Activated naive CD4-positive, alpha-beta T cell treated with anti-CD3 and anti-CD28 coated beads, Interleukin-2, amount 50 U/mL, for 16 hours (primary cell): ENCODE measurements at regions not wholly inside any gene's neighbourhood (a gene's known extent, or its start where the extent isn't known, plus 50 kb on each side); places are given as distances from the start of the nearest gene placed in this dataset.

Experiments used
- DNase-seq: peaks from one replicate; pipeline ENCODE4 v3.0.0-alpha.2; 2020

GRCh38 chr9:81480828-81481604 lies 208.3 kb downstream of the TLE1 start:
- no peak for DNase-seq

- DNase-seq: no peak
These were observed 209.8 kb downstream of the TLE1 start for GRCh38 chr9:81479573-81479972.

GRCh38 chr9:81477669-81478068 lies 211.7 kb downstream of the TLE1 start:
- DNase-seq: no peak

DNA sequence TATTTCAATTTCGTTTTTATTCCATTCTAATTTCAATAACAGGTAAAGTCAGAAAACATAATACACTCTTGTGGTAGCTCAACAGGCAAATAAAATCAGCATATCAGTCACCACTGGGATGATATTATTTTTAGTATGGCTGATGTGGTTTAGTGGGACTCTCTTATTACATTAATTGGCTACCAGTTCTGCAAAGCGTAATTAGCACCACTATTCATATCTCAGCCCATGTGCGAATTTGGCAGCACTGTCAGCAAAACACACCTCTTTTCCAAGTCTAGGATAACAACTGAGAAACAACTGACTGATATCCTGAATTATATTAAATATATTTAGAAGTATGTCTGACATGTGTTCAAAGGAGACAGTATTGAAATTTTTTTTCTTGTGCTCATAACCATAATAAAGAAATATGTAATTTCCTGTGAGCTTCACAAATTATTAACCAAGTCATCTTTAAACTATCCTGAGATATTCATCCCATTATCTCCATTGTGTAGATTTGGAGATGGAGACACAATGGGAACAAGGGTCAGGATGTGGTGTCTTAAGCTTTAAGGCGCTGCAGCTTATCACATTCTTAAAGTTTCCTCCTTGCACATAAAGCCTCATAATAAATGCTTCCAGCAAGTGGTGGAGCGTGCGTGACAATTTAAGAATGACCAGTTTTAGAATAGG lies 212.4 kb downstream of the TLE1 start:
- DNase-seq: no peak

DNA sequence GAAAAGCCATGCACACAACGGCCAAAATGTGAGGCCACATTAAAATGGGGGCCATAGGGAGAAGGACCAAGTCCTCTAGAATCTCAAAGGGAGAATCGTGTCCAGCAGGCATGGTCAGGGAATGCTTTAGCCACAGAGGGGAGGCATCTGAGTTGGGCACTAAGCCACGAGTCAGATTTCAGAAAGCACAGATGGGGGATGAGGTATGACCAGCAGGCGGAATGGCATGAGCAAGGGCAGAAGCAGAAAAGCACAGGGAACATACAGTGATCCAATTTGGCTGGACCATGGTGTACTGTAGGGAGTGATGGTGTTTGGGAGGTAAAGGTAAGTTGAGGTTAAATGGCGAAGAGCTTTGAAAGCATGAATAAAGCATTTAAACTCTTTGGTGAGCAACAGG lies 214.6 kb downstream of the TLE1 start:
- no peak for DNase-seq

GRCh38 chr9:81474125-81474524 lies 215.2 kb downstream of the TLE1 start:
- no peak for DNase-seq

- DNase-seq: no peak
These were observed 215.6 kb downstream of the TLE1 start for GRCh38 chr9:81473708-81474107.

GRCh38 chr9:81473206-81473605 lies 216.1 kb downstream of the TLE1 start:
- no peak for DNase-seq

DNA sequence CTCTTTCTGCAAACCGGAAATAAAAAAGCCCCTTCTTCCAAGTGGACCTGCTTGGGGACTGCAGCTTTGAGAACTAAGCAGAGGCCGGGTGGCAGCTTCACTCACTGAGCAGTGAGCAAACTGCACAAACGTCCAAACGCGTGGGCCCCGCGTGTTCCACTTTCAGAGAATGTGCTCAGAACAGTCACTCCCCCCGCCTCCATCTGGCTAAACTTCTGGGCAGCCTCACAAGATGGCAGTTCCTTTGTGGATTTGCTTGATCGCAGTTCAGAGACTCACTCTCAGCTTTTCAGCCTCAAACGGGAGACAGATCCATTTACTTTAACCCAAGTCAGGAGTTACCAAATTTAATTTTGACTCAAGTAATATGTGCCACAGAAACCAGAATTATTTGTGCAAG lies 216.6 kb downstream of the TLE1 start:
- no peak for DNase-seq

- no peak for DNase-seq
These were observed 218.5 kb downstream of the TLE1 start for GRCh38 chr9:81470864-81471263.

DNA sequence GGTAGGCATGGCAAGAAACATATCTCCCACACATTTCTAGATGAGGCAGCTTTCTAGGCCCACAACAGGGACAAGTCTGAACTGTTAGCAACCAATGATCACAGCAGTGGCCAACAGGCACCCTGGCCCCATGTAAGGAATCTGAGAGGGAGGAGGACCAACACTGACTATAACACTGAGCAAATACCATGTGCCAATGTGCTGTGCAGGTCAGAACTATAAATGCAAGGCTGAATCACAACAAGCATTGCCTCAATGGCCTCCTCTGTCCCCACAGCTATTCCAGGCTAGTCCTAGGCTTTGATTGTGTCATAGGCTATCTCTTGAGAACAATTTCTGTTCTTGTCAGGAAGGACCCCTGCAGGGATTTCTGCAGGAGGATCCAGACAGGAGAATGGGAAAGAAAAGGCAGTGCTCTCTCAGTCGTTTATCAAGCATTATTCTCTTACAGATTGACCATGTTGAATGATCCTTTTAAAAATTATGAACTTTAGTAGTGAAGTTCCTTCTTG lies 221.2 kb downstream of the TLE1 start:
- no peak for DNase-seq

- DNase-seq: no peak
These were observed 222.4 kb downstream of the TLE1 start for GRCh38 chr9:81466981-81467380.

- DNase-seq: no peak
These were observed 223.8 kb downstream of the TLE1 start for GRCh38 chr9:81465468-81466011.

GRCh38 chr9:81462801-81463200 lies 226.5 kb downstream of the TLE1 start:
- DNase-seq: no peak

GRCh38 chr9:81461196-81461595 lies 228.2 kb downstream of the TLE1 start:
- no peak for DNase-seq

DNA sequence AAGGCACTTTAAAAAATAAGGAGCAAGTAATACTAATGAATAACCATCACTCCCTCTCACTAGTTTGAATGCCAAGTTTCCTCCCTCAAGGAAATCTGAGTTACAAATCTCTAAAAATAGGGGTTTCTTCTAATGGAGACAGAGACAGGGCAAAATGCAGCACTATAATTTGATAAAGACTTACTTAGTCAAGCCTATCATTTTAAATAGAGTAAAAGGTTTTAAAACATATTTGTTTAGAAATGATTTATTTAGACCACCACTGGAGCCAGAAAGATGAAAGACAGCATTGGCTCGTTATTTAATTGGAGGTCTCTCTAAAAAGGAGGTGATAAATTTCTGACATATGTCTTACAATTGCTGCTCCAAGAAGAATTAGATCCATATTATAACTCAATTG lies 228.7 kb downstream of the TLE1 start:
- no peak for DNase-seq

DNA sequence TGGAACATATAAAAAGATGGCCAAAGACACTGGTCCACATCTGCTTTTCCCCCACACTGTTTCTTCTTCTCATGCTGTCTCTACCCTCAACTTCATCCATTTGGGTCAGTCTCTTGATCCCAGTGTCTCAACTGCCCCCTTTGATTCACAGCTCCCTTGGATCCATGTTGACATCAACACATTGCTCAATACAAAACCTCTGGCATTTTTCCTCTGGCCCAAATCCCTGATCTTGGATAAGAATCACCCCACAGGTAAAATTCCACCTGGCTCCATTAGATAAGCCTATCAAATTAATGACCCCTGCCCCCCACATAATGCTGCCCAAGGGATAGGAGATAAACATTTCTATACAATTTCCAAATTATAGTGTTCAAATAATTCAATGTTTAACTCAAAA lies 229.8 kb downstream of the TLE1 start:
- DNase-seq: no peak

- DNase-seq: no peak
These were observed 232.8 kb downstream of the TLE1 start for GRCh38 chr9:81456431-81457006.

GRCh38 chr9:81455462-81456219 lies 233.7 kb downstream of the TLE1 start:
- no peak for DNase-seq

DNA sequence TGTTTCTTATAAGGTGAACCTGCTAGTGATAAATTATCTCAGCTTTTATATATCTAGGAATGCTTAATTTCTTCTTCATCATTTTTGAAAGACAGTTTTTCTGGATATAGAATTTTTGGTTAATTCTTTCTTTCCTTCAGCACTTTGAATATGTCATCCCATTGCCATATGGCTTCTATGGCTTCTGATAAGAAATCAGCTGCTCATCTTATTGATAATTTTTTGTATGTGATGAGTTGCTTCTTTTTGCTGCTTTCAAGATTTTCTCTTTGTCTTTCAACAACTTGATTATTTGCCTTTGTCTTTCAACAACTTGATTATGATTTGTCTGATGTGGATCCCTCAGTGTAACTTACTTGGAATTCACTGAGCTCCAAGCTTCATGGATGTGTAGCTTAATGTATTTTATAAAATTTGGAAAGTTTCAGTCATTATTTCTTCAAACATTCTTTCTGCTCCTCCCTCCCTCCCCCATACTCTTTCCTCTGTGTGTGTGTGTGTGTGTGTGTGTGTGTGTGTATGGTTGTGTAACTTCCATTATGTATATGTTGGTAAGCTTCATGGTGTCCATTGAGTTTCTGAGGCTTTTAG lies 243.9 kb downstream of the TLE1 start:
- no peak for DNase-seq

DNA sequence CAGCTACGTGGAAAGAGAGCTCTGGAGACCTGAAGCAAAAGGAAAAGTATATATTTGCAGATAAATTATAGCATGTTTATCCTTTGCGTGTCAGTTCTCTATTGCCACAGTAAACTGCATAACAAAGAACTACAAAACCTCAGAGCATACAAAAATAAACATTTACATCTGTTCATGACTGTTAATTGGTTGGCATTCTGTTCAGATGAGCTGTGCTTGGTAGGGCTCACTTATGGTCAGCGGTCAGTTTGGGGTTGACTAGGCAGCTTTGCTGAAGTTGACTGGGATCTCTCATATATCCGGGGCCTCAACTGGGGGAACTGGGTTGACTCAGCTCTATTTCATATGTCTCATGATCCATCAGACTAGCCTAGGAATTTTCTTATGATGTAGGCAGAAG lies 257.7 kb downstream of the TLE1 start:
- no peak for DNase-seq

- no peak for DNase-seq
These were observed 258.6 kb downstream of the TLE1 start for GRCh38 chr9:81430727-81431126.

GRCh38 chr9:81427870-81428269 lies 261.5 kb downstream of the TLE1 start:
- DNase-seq: no peak
